Kidney (tissue), 13 donors: ENCODE measurements at regions not wholly inside any gene's neighbourhood (a gene's known extent, or its start where the extent isn't known, plus 50 kb on each side); places are given as distances from the start of the nearest gene placed in this dataset.

Experiments used
- DNase-seq, 5 donors: peaks; one replicate each; pipeline ENCODE4 v3.0.0-alpha.2; 2013 to 2020
- FAIRE-seq: peaks from 2 replicates; lab custom pipeline; 2012; peaks lifted over from hg19 to GRCh38; lab: Jason Lieb, UNC
- H3K27ac ChIP-seq, 2 donors: one replicate each; pipeline ENCODE4 v1.7.0; 2013; ENCODE audit warnings: low read depth in 2 of 2, low read length in 2 of 2, inconsistent platforms in 1 of 2
- H3K27me3 ChIP-seq: one replicate; pipeline ENCODE4 v1.7.1; 2013; ENCODE audit warnings: low read length, inconsistent platforms; ENCODE audit not compliant: control insufficient read depth, insufficient read depth
- H3K36me3 ChIP-seq, 3 donors: one replicate each; pipeline versions ENCODE4 v1.7.0 to v1.7.1; 2013; ENCODE audit warnings: low read length in 3 of 3, control low read depth in 1 of 3, inconsistent platforms in 1 of 3; ENCODE audit not compliant: insufficient read depth in 3 of 3, control insufficient read depth in 2 of 3
- H3K4me1 ChIP-seq, 3 donors: one replicate each; pipeline versions ENCODE4 v1.7.0 to v1.7.1; 2013; ENCODE audit warnings: low read length in 3 of 3, inconsistent platforms in 1 of 3, low read depth in 1 of 3; ENCODE audit not compliant: control insufficient read depth in 2 of 3, insufficient read depth in 2 of 3
- H3K4me3 ChIP-seq, 3 donors: one replicate each; pipeline versions ENCODE4 v1.7.0 to v1.8.1; 2013; ENCODE audit warnings: low read length in 3 of 3, control low read depth in 1 of 3, inconsistent platforms in 1 of 3
- H3K9ac ChIP-seq, 3 donors: one replicate each; pipeline versions ENCODE4 v1.7.0 to v1.7.1; 2013; ENCODE audit warnings: low read length in 3 of 3, control low read depth in 1 of 3, inconsistent platforms in 1 of 3
- H3K9me3 ChIP-seq, 3 donors: one replicate each; pipeline versions ENCODE4 v1.7.0 to v1.7.1; 2013; ENCODE audit warnings: low read length in 3 of 3, control low read depth in 1 of 3, inconsistent platforms in 1 of 3; ENCODE audit not compliant: control insufficient read depth in 2 of 3, insufficient read depth in 1 of 3
- CTCF ChIP-seq: IDR thresholded peaks from 3 replicates; pipeline ENCODE4 v1.5.1; 2012; ENCODE audit warnings: mild to moderate bottlenecking, moderate library complexity, borderline replicate concordance; ENCODE audit not compliant: insufficient read depth; ENCODE audit errors: extremely low read depth
- intact Hi-C: fragments of 100-400 bp; cut with DNase I; formaldehyde crosslinking; loops from one replicate; pipeline ENCODE4 v1.11.1; 2022
- donor health status: control.
- donor health status: control.
- donor health status: control.
- donor health status: control.
- donor health status: control.
- donor health status: DM: yes; HTN: yes; CAD: no.
- donor health status: Normal renal cell carcinoma (clear cell type).

- no peaks in the 10 kb centered on the region for H3K27me3 ChIP-seq
- no peak overlapping the region for H3K9ac ChIP-seq
- H3K4me1 ChIP-seq: no peaks in the 10 kb centered on the region
- no peak for TF ChIP-seq CTCF
- H3K4me3 ChIP-seq: no peak overlapping the region
- H3K9me3 ChIP-seq: peaks cover 0 to 1% (median 0%) of the 10 kb centered on the region in 3 donors
- FAIRE-seq (no peak), DNase-seq (no peak)
- no peak overlapping the region for H3K27ac ChIP-seq
- H3K36me3 ChIP-seq: no peaks in the 10 kb centered on the region
- intact Hi-C loops: no loop called here
Observed at GRCh38 chr2:150141226-150142001, 346.1 kb downstream of the RND3 start.

- Histone ChIP-seq H3K36me3 (no peaks in the 10 kb centered on the region), H3K27ac (no peak overlapping the region), H3K9me3 (no peaks in the 10 kb centered on the region), H3K27me3 (no peaks in the 10 kb centered on the region), H3K4me3 (no peak overlapping the region), H3K4me1 (no peaks in the 10 kb centered on the region), H3K9ac (no peak overlapping the region)
- TF ChIP-seq CTCF: no peak
- FAIRE-seq (no peak), DNase-seq (no peak)
- intact Hi-C loops: no loop called here
Observed at GRCh38 chr2:150140777-150141176, 346.7 kb downstream of the RND3 start.

- no peaks in the 10 kb centered on the region for H3K27me3 ChIP-seq
- no peak overlapping the region for H3K9ac ChIP-seq
- no peak for DNase-seq
- no peak for TF ChIP-seq CTCF
- H3K9me3 ChIP-seq: no peaks in the 10 kb centered on the region
- H3K27ac ChIP-seq: no peak overlapping the region
- no peaks in the 10 kb centered on the region for H3K4me1 ChIP-seq
- no peak for FAIRE-seq
- intact Hi-C loops: no loop called here
- H3K4me3 ChIP-seq: no peak overlapping the region
- no peaks in the 10 kb centered on the region for H3K36me3 ChIP-seq
Observed at GRCh38 chr2:150138587-150138986, 348.9 kb downstream of the RND3 start.
